ENCODE measurements at regions not wholly inside any gene's neighbourhood (a gene's known extent, or its start where the extent isn't known, plus 50 kb on each side); places are given as distances from the start of the nearest gene placed in this dataset.

GRCh38 chr2:144281476-144281875 lies 238.4 kb downstream of the ZEB2 start:
- DNase-seq (ENCODE audit: low read depth in 2 of 2): no peak

GRCh38 chr2:144280009-144280408 lies 239.9 kb downstream of the ZEB2 start:
- no peak for DNase-seq (ENCODE audit: low read depth in 2 of 2)

GRCh38 chr2:144279165-144279564 lies 240.8 kb downstream of the ZEB2 start:
- no peak for DNase-seq (ENCODE audit: low read depth in 2 of 2)

- DNase-seq (ENCODE audit: low read depth in 2 of 2): no peak
These were observed 242.1 kb downstream of the ZEB2 start for GRCh38 chr2:144277622-144278354.

GRCh38 chr2:144275340-144275739 lies 244.6 kb downstream of the ZEB2 start:
- no peak for DNase-seq (ENCODE audit: low read depth in 2 of 2)

GRCh38 chr2:144274131-144274530 lies 245.8 kb downstream of the ZEB2 start:
- no peak for DNase-seq (ENCODE audit: low read depth in 2 of 2)

- no peak for DNase-seq (ENCODE audit: low read depth in 2 of 2)
These were observed 249.0 kb downstream of the ZEB2 start for GRCh38 chr2:144270951-144271350.

- DNase-seq (ENCODE audit: low read depth in 2 of 2): no peak
These were observed 251.8 kb downstream of the ZEB2 start for GRCh38 chr2:144268036-144268678.

- no peak for DNase-seq (ENCODE audit: low read depth in 2 of 2)
These were observed 252.7 kb downstream of the ZEB2 start for GRCh38 chr2:144267239-144267638.

GRCh38 chr2:144265654-144266053 lies 254.3 kb downstream of the ZEB2 start:
- no peak for DNase-seq (ENCODE audit: low read depth in 2 of 2)

- no peak for DNase-seq (ENCODE audit: low read depth in 2 of 2)
These were observed 258.0 kb downstream of the ZEB2 start for GRCh38 chr2:144261966-144262365.

- DNase-seq (ENCODE audit: low read depth in 2 of 2): no peak
These were observed 258.6 kb downstream of the ZEB2 start for GRCh38 chr2:144261336-144261735.

GRCh38 chr2:144259332-144259731 lies 260.6 kb downstream of the ZEB2 start:
- DNase-seq (ENCODE audit: low read depth in 2 of 2): no peak

GRCh38 chr2:144258154-144258553 lies 261.8 kb downstream of the ZEB2 start:
- DNase-seq (ENCODE audit: low read depth in 2 of 2): no peak

- DNase-seq (ENCODE audit: low read depth in 2 of 2): no peak
These were observed 262.8 kb downstream of the ZEB2 start for GRCh38 chr2:144256996-144257707.

GRCh38 chr2:144254342-144255235 lies 265.3 kb downstream of the ZEB2 start:
- no peak for DNase-seq (ENCODE audit: low read depth in 2 of 2)

GRCh38 chr2:144253743-144254142 lies 266.2 kb downstream of the ZEB2 start:
- no peak for DNase-seq (ENCODE audit: low read depth in 2 of 2)

- no peak for DNase-seq (ENCODE audit: low read depth in 2 of 2)
These were observed 267.2 kb downstream of the ZEB2 start for GRCh38 chr2:144252694-144253093.

GRCh38 chr2:144249035-144249637 lies 270.8 kb downstream of the ZEB2 start:
- DNase-seq (ENCODE audit: low read depth in 2 of 2): no peak

- no peak for DNase-seq (ENCODE audit: low read depth in 2 of 2)
These were observed 271.4 kb downstream of the ZEB2 start for GRCh38 chr2:144248350-144249034.

- DNase-seq (ENCODE audit: low read depth in 2 of 2): no peak
These were observed 275.0 kb downstream of the ZEB2 start for GRCh38 chr2:144244938-144245337.
